DND-41 (cell line): ENCODE measurements at regions not wholly inside any gene's neighbourhood (a gene's known extent, or its start where the extent isn't known, plus 50 kb on each side); places are given as distances from the start of the nearest gene placed in this dataset.

Experiments
- ATAC-seq: fragments of 200-7000 bp; cut with Tn5 transposase; 3 replicates; pipeline ENCODE4 v1.9.1; 2021; ENCODE audit warnings: low read depth; ENCODE audit not compliant: insufficient read depth
- DNase-seq: peaks from one replicate; pipeline ENCODE4 v3.0.0-alpha.2; 2020
- H2AFZ ChIP-seq: 2 replicates; pipeline ENCODE4 v1.6.0; 2012; ENCODE audit warnings: low read depth, low read length
- H3K27ac ChIP-seq: 2 replicates; pipeline ENCODE4 v1.5.1; 2012; ENCODE audit warnings: low read length, inconsistent platforms
- H3K27me3 ChIP-seq: fragments of 200-600 bp; sonication (generic); 2 replicates; pipeline ENCODE4 v1.6.0; 2012; ENCODE audit warnings: low read length, mild to moderate bottlenecking, inconsistent platforms; ENCODE audit not compliant: insufficient read depth, poor library complexity
- H3K36me3 ChIP-seq: 2 replicates; pipeline ENCODE4 v1.5.1; 2012; ENCODE audit warnings: low read length, inconsistent platforms; ENCODE audit not compliant: insufficient read depth
- H3K4me1 ChIP-seq: 2 replicates; pipeline ENCODE4 v1.5.1; 2012; ENCODE audit warnings: mild to moderate bottlenecking, low read length; ENCODE audit not compliant: insufficient read depth
- H3K4me2 ChIP-seq: 2 replicates; pipeline ENCODE4 v1.6.0; 2012; ENCODE audit warnings: mild to moderate bottlenecking, moderate library complexity, low read length, inconsistent platforms; ENCODE audit not compliant: insufficient read depth
- H3K4me3 ChIP-seq, 2 experiments: fragments of 200-600 bp in 1 of 2; shearing (Covaris generic) in 1 of 2; 2 replicates each; pipeline ENCODE4 v1.5.1; 2012 to 2016; ENCODE audit warnings: inconsistent platforms in 2 of 2, low read length in 2 of 2, mild to moderate bottlenecking in 2 of 2, low read depth in 1 of 2, moderate library complexity in 1 of 2
- H3K79me2 ChIP-seq: 2 replicates; pipeline ENCODE4 v1.6.0; 2012; ENCODE audit warnings: low read length, inconsistent platforms; ENCODE audit not compliant: insufficient read depth
- H3K9ac ChIP-seq: 2 replicates; pipeline ENCODE4 v1.6.0; 2012; ENCODE audit warnings: low read depth, mild to moderate bottlenecking, inconsistent platforms, low read length, moderate library complexity
- H3K9me3 ChIP-seq: 2 replicates; pipeline ENCODE4 v1.5.1; 2012; ENCODE audit warnings: low read length, moderate library complexity, mild to moderate bottlenecking, inconsistent platforms; ENCODE audit not compliant: insufficient read depth, severe bottlenecking
- H4K20me1 ChIP-seq: 2 replicates; pipeline ENCODE4 v1.6.0; 2012; ENCODE audit warnings: low read length; ENCODE audit not compliant: insufficient read depth
- EZH2 ChIP-seq: IDR thresholded peaks from 3 replicates; pipeline ENCODE4 v1.6.1; 2012; ENCODE audit warnings: borderline replicate concordance, low read depth, mild to moderate bottlenecking, moderate library complexity, low read length, inconsistent platforms; ENCODE audit not compliant: severe bottlenecking
- TF ChIP-seq, protein P1 (sequence below): IDR thresholded peaks from 2 replicates; pipeline ENCODE4 v1.5.1; 2012; ENCODE audit warnings: borderline replicate concordance, low read length, moderate library complexity, mild to moderate bottlenecking; ENCODE audit not compliant: poor library complexity, severe bottlenecking; ENCODE audit errors: extremely low read depth

DNA sequence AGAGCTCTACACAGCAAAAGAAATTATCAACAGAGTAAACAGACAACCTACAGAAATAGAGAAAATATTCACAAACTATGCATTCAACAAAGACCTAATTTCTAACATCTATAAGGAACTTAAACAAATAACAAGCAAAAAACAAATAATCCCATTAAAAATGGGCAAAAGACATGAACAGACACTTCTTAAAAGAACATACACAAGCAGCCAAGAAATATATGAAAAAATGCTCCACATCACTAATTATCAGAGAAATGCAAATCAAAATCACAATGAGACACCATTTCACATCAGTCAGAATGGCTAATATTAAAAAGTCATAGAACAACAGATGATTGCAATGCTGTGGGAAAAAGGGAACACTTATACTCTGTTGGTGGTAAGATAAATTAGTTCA is 100.7 kb upstream of the LGR5 start:
- no peaks in the 10 kb centered on the region for H3K4me1 ChIP-seq
- H3K27ac ChIP-seq: no peak overlapping the region
- no peak overlapping the region for H3K4me3 ChIP-seq
- ATAC-seq (no peak), DNase-seq (no peak)
- no peaks in the 10 kb centered on the region for H3K79me2 ChIP-seq
- no peak overlapping the region for H3K4me2 ChIP-seq
- H4K20me1 ChIP-seq: no peaks in the 10 kb centered on the region
- H3K27me3 ChIP-seq: no peaks in the 10 kb centered on the region
- TF ChIP-seq, protein P1, sequence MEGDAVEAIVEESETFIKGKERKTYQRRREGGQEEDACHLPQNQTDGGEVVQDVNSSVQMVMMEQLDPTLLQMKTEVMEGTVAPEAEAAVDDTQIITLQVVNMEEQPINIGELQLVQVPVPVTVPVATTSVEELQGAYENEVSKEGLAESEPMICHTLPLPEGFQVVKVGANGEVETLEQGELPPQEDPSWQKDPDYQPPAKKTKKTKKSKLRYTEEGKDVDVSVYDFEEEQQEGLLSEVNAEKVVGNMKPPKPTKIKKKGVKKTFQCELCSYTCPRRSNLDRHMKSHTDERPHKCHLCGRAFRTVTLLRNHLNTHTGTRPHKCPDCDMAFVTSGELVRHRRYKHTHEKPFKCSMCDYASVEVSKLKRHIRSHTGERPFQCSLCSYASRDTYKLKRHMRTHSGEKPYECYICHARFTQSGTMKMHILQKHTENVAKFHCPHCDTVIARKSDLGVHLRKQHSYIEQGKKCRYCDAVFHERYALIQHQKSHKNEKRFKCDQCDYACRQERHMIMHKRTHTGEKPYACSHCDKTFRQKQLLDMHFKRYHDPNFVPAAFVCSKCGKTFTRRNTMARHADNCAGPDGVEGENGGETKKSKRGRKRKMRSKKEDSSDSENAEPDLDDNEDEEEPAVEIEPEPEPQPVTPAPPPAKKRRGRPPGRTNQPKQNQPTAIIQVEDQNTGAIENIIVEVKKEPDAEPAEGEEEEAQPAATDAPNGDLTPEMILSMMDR: no peak
- no peak for TF ChIP-seq EZH2
- H3K36me3 ChIP-seq: no peaks in the 10 kb centered on the region
- no peak overlapping the region for H2AFZ ChIP-seq
- H3K9me3 ChIP-seq: no peaks in the 10 kb centered on the region
- H3K9ac ChIP-seq: no peak overlapping the region

DNA sequence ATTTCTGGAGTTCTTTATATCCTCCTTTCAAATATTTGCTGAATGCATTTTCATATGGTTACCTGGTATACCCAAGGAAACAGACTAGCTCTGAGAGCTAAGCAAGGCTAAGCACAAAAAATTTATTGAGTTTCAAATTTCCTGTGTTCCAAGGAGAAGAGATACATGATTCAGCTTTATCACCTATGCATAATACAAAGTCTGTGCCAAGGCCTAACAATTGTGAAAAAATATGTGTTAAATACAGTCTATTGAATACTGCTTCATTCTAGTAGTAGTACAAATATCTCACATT is 103.7 kb upstream of the LGR5 start:
- no peaks in the 10 kb centered on the region for H3K36me3 ChIP-seq
- no peaks in the 10 kb centered on the region for H4K20me1 ChIP-seq
- H3K4me3 ChIP-seq: no peak overlapping the region
- no peaks in the 10 kb centered on the region for H3K27me3 ChIP-seq
- H3K27ac ChIP-seq: no peak overlapping the region
- H3K79me2 ChIP-seq: no peaks in the 10 kb centered on the region
- no peak overlapping the region for H3K9ac ChIP-seq
- no peak overlapping the region for H2AFZ ChIP-seq
- ATAC-seq (no peak), DNase-seq (no peak)
- H3K4me2 ChIP-seq: no peak overlapping the region
- H3K9me3 ChIP-seq: no peaks in the 10 kb centered on the region
- no peak for TF ChIP-seq EZH2
- TF ChIP-seq, protein P1: no peak
- no peaks in the 10 kb centered on the region for H3K4me1 ChIP-seq

DNA sequence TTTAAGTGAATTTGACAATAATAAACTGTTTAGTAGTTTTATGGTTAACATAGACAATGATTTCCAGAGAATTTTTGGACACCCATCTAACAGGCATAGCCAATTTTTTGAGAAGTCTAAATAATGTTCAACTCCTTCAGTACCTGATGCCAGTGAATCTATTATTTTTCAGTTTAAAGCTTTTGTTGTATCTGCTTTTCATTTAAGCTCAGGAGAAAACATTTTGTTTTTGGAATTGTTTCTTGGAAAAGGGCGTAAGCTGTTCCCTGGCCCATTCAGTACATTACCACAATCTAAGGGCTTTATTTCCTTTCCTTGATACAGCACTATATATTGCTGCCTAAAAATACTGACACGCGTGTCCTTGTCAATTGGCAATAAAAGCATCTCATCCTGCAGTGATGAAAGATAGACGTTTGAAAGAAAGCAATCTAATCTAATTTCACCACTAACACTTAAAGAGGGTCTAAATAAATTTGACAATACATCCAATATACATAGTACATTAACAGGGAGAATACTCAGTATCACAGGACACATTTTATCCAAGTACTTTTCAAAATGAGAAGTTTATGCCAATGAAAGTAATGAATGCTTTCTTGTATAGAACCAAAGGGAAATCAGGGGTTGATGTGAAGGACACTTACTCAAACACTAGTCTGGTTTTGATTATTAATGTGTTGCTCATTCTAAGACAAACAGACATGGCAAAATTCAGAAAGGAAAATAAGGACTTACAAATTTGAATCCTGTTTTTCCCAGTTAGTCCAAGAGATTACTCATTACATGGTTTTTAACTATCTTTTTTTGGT is 104.2 kb upstream of the LGR5 start:
- H3K79me2 ChIP-seq: no peaks in the 10 kb centered on the region
- no peak overlapping the region for H3K9ac ChIP-seq
- H4K20me1 ChIP-seq: no peaks in the 10 kb centered on the region
- no peak for DNase-seq
- H3K27me3 ChIP-seq: no peaks in the 10 kb centered on the region
- no peak overlapping the region for H3K4me2 ChIP-seq
- no peaks in the 10 kb centered on the region for H3K9me3 ChIP-seq
- no peak overlapping the region for H3K4me3 ChIP-seq
- H2AFZ ChIP-seq: no peak overlapping the region
- ATAC-seq: no peak
- no peaks in the 10 kb centered on the region for H3K36me3 ChIP-seq
- H3K27ac ChIP-seq: no peak overlapping the region
- no peaks in the 10 kb centered on the region for H3K4me1 ChIP-seq
- no peak for TF ChIP-seq EZH2
- TF ChIP-seq, protein P1: no peak
